Retina (tissue), 1 donor: ENCODE measurements at regions not wholly inside any gene's neighbourhood (a gene's known extent, or its start where the extent isn't known, plus 50 kb on each side); places are given as distances from the start of the nearest gene placed in this dataset.
A peak's percentile ranks its signal among the peaks of the same experiment; 100 is the strongest.
"Not testable (repeated sequence)": the region's sequence is repeated elsewhere in the genome, so short reads cannot be mapped to it uniquely, and the experiment has no call there.

Experiments used
- DNase-seq: peaks from one replicate; pipeline ENCODE4 v3.0.0-alpha.2; 2016

DNA sequence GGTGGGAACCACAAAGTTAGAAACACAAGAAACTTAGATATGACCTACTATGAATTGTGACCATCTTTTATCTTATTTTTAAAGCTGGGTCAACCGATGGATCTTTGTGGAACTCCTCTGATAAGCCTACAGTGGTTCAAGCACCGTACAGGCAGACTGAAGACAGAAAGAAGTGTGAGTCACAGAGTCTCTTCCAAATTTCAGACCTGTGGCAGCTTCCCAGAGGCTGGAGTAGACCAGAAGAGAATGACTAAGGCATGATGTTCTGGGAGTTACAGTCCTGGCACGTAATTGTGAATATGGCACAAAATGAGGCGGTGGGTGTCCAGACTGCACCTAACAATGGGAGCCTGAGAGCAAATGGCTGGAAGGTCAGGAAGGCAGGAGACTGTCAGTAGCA lies 70.0 kb downstream of the LMO4 start:
- no peak for DNase-seq

DNA sequence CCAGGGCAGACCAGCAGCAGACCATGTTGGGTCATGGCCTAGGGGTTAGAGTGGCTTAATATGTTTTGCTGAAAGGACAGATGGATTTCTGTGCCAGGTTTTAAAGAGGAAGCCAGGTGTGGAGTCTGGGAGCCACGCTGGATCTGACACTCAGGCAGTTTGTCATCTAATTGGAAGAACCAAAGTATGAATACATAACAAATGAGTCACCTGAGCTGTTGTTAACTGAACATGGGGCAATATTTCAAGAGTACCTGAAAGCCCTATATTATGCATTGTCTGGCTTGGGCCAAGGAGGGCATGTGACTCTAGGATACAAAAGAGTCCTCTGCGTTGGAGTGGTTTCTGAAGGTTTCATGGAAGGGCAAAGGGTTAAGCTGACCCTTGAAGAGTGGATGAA lies 70.6 kb downstream of the LMO4 start:
- DNase-seq = no peak

DNA sequence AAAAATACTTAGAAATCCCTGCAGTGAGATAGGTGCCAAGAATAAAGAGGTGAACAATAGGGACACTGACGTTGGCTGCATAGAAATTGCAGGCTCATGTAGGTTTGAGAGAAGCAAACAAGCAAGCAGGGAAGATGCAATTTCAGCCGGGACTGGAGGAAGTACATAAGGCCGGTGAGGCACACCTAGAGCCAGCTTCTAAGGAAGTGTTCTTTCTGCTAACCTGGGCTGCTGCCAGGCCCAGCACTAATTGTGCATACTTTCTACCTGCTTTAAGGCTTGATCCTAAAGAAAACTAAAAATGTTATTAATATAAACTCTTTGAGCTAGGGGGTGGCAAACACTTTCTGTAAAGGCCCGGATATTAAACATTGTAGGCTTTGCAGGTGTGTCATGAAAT lies 71.0 kb downstream of the LMO4 start:
- DNase-seq = no peak

DNA sequence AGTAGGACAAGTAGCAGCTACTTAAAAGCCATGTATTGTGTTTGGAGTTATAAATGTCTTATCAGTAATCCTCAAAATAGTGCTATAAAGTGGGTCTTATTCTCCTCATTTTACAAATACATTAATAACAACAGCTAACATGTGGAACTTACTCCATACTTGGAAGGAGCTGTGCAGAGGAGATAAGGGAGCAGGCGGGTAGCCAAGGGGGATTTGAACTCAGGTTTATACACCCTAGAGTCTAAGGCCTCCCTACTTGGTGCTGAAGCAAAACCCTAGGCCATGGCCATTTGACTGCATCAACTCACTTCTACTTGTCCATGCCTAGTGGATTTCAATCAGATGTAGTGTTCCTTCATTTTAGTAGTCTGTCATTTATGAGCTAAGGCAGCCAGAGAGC lies 72.1 kb downstream of the LMO4 start:
- DNase-seq = no peak

DNA sequence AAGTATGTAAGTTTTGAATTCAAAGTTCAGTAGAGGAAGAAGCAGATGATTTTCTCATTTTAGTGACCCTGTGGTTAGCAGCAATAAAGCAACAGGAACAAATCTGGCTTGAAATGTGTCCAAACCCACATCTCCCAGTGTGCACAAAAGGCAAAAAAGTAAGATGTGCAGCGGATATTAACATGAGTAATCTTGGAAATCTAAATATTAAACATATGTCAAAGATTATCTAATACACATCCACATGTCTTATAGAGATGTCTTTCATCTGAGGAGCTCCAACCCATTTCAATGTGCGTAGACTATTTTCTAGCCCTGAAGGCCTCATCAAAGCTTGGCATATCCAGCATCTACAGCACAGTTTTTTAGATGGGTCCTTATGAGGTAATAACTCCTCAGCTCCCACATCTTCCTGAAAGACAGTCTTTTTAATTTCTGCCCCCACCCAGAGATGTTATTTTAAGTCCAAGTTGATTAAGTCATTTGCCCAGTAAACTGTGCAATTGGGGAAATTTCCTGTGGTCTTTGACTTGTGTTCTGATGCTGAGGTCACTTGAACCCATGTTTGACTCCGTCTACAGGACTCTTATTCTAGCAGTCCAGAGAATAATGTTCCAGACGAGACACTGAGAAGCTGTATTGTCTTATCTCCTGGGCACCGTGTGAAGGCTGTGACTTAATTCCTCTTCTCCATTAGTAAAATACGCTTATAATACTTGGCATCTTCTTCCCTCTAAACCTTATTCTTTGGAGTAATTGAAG lies 73.7 kb downstream of the LMO4 start:
- no peak for DNase-seq

DNA sequence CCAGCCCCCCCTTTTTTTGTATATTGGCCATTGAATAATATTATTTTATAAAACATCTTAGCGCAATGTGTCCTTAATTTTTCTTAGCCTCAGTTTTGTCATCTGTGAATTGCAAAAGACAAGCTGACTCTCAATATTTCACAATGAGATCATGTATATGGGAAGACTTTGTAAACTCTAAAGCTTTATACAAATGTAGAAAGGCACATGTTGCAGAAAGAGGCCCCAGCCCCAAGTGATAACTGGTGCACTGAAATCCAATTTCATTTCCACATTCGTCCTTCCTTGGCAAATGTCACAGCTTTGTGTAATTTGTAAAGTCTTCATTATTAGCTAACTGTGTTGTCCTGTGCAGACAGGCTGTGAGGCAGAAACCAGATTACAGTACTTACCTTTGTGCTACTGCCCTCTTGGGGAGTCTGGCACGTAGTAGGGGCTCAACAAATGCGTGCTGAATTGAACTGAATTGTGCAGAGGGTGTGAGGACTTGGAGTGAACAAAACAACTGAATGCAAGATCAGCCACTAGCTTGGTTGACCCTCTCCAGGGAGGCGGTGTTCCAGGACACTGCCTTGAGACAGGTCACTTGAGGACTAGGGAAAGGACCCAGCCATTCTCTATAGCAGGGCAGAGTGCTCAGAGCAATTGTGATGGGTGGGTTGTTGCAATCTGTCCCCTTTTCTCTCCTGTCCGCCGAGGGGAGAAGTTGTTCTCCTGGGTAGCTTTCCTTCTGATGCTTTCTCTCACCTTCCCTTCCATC lies 74.6 kb downstream of the LMO4 start:
- DNase-seq = no peak

DNA sequence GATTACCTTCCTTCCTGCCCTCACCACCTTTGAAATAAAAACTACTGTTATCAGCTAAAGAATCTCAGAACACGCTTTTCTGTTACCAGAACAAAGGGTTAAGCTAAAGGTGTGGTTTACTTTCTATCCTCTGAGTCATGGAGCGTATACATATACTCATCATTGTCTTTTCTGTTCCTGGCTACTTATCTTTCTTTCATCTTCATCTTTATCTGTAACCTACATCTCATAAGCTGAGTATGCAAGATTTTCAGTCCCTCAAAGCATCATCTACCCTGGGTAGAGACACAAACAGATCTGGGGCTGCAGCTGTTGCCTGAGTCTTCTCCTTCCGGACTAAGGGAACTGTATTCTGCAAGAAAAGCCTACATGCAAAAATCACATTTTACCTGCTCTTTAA lies 75.6 kb downstream of the LMO4 start:
- no peak for DNase-seq

DNA sequence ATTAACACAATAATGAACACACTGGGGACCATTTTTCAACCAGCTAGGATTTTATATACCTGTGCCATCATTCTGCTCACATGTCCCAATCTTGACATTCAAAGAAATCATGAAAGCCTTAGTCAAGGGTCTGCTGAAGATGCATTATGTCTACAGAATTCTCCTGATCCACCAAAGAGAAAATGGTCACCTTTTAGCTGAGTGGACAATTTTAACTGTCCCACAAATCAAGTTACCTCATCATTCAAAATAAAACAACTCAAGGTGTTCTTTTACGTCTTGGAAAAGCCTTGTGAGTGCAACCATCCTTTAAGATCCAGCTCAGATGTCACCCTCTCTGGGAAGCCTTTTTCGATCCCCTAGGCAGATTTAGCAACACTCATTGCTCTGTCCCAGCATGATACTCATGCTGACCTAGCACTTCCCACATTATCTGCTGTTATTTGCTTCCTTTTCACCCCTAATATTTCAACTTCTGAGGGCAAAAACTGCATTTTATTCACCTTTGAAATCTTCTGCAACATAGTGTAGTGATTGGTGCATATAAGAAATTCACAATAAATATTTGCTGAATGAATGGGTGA lies 80.1 kb downstream of the LMO4 start:
- no peak for DNase-seq

DNA sequence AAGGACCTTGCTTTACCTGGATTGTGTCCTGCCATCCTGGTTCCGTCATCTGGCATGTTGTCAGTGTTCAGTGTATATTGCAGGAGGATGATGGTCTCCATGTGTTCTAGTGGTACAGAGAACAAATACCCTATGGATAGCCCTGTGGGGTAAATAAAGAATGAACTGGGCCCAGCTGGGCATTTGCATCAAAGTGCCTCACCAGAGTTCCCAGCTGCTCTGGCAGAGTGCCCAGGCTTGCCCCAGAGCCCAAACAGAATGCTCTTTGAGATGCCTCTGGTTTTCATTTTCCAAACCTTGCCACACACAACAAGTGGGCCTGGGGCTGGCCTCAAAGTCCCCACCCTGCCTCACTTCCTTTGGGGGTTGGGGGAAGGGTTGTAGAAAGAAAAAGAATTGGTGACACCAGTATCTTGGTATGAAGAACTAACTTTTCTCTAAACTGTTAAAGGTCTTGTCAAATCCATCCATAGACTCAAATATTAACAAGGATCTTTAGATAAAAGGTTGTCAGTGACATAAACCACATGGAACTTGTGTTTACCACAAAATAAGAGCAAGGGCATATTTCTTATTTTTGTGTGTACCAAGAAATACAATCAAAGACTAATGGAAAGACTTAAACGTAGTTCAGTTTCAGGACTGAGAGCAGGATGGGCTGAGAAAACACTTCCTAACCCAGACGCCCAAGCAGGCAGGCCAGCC lies 82.2 kb downstream of the LMO4 start:
- no peak for DNase-seq

DNA sequence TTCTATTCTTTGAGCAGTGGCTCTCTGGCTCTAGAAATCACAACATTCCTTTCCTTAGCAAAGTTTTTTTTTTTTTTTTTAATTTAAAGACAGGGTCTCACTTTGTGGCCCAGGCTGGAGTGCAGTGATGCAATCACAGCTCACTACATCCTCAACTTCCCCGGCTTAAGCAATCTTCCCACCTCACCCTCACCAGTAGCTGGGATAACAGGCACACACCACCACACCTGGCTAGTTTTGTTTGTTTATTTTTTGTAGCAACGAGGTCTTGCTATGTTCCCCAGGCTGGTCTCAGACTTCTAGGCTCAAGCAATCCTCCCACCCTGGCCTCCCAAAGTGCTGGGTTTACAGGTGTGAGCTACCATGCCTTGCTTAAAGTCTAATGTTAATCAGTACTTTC lies 85.2 kb downstream of the LMO4 start:
- DNase-seq = not testable (repeated sequence)

DNA sequence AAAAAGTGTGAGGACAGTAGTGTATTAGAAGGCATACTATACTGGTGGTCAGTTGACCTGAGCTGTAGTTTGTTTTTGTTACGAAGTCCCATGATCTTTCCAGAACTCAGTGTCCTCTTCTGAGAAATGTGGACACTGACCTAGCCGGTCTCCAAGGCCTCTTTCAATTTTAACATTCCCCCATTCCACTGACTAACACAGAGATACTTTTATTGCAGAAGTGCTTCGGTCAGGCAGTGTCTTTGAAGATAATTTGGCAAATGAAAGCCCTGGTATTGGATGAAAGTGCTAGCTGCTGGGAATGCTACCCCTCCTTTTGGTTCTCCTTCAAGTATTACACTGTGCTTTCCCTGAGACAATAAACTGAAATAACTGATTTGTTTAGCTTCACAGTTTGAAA lies 89.4 kb downstream of the LMO4 start:
- DNase-seq = no peak

DNA sequence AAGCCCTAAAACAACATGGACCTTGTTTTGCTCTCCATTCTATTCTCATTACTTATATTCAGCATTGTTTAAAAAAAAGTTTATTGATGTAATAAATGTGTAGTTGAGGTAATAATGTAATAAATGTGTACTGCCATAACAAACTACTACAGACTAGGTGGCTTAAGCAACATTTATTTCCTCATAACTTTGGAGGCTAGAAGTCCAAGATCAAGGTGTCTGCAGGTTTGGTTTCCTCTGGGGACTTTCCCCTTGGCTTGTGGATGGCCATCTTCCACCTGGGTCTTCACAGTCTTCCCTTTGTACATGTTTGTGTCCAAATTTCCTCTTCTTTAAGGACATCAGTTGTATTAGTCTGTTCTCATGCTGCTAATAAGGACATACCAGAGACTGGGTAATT lies 93.1 kb downstream of the LMO4 start:
- DNase-seq = no peak

DNA sequence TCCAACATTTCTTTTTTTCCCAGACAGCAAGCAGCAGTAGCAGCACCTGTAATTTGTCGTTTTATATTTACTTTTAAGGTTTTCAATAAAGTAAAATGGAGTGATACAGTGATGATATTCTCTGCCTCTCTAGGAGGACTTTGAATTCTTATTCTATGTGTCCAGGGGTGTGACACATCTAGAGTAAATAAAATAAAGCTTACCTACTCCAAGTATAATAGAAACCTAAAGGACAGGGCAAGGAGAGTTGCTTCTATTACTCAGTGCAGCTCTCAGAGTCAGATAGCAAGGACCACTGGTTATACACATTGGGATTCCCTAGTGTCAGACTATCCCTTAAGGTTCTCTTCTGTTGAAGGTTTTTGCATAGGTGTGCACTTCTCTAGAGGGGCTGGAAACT lies 95.9 kb downstream of the LMO4 start:
- DNase-seq = no peak

DNA sequence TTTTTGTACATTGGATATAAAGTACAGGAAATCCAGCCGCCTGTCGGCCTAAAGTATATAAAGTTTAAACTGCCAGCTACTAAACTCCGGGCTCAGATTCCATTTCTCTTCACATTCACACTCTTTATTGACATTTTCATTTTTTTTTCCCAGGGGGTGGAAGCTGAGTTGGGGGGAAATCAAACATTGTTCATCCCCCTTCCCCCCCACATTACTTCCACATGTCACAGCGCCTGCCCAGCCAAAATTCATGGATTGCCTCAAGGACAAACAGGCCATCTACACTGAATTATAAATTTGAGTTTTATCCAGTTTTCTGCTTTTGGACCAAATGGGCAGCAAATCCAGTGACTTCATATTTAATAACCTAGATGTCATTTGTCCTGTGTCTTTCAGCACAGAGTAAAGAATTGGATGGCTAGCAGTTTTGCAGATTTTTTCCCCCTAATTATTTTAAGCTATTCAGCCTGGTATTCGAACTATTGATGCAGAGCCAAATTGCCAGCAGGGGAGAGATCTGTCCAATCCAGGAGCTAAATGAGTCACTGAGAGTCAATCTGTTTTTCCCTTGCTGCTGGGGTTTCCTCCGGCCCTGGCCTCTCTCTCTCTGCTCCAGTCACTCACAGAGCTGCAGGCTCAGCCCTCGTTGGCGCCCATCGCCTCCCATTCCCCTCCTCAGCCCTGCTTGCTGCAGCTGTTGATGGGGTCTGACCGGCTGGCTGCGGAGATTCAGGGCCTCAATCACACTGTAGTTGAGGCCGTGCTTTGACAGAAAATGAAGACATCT lies 98.0 kb downstream of the LMO4 start:
- peak; percentile 65 for DNase-seq

DNA sequence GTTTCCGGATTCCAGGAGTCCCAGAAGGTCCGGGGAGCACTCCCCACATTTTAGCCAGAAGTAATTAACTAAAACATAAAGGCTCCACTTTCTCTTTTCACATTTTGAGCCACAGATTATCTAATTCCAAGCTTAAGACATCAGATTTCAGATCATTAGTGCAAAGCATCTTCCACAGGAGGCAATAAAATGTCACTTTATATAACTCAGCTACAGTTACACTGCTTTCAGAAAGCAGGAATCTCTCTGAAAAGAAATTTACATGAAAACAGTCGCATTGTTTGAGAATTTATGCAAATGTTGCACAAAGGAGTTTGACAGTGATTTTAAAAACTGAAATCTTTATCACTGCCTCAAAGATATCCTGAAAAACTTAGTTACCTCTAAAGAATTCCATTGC lies 99.7 kb downstream of the LMO4 start:
- DNase-seq = no peak

DNA sequence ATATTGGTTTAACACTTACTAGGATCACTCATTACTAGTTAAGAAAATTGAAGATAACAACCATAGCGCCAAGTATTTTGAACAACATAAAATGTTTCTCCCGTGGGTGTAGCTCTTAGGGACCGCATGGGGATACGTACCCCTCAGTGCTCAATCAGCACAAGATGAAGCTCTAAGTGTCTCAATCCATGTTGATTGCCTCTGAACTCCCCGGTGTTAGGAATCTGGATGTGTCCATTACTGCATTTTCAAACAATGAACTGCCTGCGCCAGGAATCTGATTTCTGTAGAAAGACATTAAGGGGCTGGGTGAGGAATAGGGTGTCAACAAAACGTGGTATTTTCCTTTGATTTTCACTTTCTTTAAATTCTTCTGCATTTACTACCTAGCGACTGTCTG lies 100.2 kb downstream of the LMO4 start:
- peak; percentile 15 for DNase-seq

DNA sequence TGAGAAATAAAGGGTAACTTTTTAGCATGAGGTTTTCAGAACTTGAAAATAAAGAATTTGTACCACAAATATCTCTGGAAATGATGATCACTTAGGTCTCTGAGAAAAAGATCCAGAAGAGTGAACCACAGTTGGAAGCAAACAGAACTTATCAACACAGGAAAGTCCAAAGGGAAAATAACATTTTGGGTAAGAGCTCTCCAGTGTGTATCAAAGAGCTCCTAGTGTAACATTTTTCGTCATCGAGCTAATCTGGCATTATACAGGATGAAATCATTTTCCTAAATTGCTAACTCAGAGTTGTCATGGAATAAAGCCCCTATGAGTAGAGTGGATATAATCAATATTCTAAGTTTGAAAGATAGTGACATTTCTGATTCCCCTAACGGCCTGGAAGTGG lies 104.0 kb downstream of the LMO4 start:
- DNase-seq = no peak

DNA sequence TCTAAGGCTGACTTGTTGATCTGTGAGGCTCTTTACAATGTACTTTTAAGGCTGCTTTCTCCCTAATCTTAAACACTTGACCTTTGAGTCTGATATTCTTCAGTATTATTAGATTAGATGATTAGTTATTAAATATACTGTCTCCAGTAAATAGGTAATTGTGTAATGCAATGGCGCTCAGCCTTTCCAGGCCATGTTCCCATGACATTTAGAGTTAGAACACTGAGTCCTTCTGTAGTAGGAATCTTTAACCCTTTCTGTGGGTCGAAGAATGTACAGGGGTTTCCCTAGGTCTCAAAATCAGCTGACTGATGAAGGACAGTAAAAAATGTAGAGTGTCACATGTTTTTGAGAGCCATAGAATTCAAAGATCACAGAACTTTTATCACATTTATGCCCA lies 104.4 kb downstream of the LMO4 start:
- DNase-seq = not testable (repeated sequence)

DNA sequence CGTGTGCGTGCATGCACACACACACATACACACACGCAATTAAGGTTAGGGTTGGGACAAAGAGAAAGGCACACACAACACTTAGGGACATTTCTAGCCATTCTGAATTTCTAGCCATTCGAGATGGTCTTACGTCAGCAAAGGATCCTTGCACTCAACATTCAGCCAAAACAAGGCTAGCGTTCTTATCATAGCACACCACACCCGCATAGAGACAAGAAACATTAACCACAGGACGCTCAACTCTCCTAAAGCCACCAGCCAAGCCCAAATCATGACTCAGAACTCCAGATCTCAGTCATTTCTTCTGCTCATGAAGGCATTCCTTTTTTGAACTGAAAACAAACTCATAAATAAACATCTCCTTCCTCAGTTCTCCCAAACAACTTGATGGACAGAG lies 106.8 kb downstream of the LMO4 start:
- DNase-seq = no peak

DNA sequence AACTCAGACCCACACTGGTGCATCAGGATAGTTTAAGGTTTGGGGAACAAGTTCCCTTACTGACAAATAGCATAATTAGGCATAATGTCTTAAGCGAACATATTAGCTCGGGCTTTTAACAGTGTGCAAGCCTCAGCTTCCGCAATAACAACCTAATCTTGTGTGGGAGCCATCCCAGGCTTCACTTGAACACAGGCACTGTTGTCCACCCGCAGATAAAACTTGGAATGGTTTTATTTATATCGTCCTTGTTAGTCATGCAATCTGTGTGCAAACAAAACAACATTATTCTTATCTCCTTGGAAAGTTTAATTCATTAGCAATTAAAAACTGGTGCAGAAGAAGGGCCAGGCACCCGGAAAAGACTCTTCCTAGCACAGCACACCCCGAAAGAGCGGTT lies 107.4 kb downstream of the LMO4 start:
- not testable (repeated sequence) for DNase-seq

DNA sequence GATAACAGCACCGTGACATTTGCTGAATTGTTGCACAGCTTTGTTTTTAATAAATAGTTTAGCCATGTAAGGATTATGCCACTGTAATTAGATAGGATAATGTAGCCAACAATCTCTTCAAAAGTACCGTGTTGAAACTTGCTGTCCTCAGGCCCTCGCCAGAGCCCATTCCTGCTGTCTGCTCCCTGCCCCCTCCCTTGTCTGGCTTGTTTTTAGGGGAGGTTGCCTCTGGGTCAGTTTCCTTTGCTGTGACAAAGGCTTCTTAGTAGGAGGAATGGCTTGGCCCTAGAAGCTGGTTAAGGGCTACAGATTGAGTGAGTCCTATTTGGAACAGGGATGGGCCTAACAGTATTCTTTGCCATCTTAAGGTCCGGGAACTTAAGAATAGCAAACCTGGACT lies 107.9 kb downstream of the LMO4 start:
- DNase-seq = no peak

DNA sequence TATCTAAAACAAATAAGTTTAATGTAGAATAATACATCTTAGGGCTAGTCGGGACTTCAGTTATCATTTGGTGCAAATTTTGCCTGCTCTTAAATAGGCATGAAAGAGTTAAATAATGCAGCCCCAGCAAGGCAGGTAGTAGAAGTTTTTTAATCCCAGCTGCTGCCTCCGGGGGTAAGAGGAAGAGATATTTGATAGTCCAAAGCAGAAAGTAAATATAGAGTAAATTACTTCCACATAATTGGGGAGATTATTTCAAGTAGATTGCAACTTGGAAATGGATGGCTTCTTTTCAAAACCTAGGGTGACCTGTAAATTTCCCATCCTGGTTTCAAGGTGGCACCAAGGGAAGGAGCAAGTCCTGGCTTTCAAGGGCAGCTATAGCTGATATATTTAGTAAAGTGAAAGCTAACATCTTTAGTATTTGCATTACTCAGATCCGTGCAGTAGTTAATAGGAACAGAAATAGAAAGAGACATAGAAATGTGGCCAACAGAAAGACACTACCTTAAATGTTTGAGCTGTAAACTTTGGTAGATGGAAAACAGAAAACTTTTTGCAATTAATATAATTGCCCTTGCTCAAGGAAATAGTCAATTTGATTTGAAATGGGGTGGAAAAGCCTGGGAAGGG lies 109.1 kb downstream of the LMO4 start:
- DNase-seq = no peak
